HepG2 (cell line): ENCODE measurements at regions not wholly inside any gene's neighbourhood (a gene's known extent, or its start where the extent isn't known, plus 50 kb on each side); places are given as distances from the start of the nearest gene placed in this dataset.
A peak's percentile ranks its signal among the peaks of the same experiment; 100 is the strongest.

ENCODE experiments used
- ATAC-seq: fragments of 200-7000 bp; cut with Tn5 transposase; 3 replicates; pipeline ENCODE4 v1.9.1; 2020; ENCODE audit warnings: mild to moderate bottlenecking, moderate library complexity
- BruUV-seq: library from RNA; stranded (reverse); fragments of 400-500 nt; replicated peaks from 2 replicates; lab custom pipeline; 2021; lab: Mats Ljungman, UMichigan
- CTCF ChIA-PET: fragments of 300-600 bp; formaldehyde crosslinking; extraction: SDS; loops from one replicate; lab custom pipeline; 2021; ENCODE audit warnings: low total read pairs, inconsistent platforms, low intra/inter-chr PET ratio; lab: Yijun Ruan, JAX
- POLR2A ChIA-PET: fragments of 350-600 bp; sonication (Branson Sonifier 250); formaldehyde crosslinking; loops from one replicate; lab custom pipeline; 2020; ENCODE audit warnings: antibody characterized with exemption, inconsistent platforms; lab: Yijun Ruan, JAX
- DNase-seq: peaks from one replicate; pipeline ENCODE4 v3.0.0-alpha.2; 2015; ENCODE audit warnings: low spot score
- FAIRE-seq: peaks from 3 replicates; lab custom pipeline; 2011; peaks lifted over from hg19 to GRCh38; lab: Jason Lieb, UNC
- H2AFZ ChIP-seq: one replicate; pipeline ENCODE4 v1.6.1; 2011; ENCODE audit warnings: low read length, inconsistent platforms
- H3K27ac ChIP-seq: fragments of 300-600 bp; 3 replicates; pipeline ENCODE4 v1.8.0; 2011; ENCODE audit warnings: mixed run types, mild to moderate bottlenecking, mixed read lengths, low read length, inconsistent platforms; ENCODE audit not compliant: insufficient read depth; ENCODE audit errors: extremely low read length
- H3K27me3 ChIP-seq, 2 experiments: fragments of 200-600 bp in 1 of 2; 2 replicates in 1 of 2; 3 replicates in 1 of 2; pipeline versions ENCODE4 v1.6.0 to v1.8.0; 2011; ENCODE audit warnings: low read length in 2 of 2, mild to moderate bottlenecking in 2 of 2, moderate library complexity in 2 of 2, inconsistent platforms in 1 of 2; ENCODE audit not compliant: insufficient read depth in 2 of 2, control insufficient read depth in 1 of 2
- H3K36me3 ChIP-seq, 2 experiments: fragments of 200-600 bp in 1 of 2; replicated peaks in 1 of 2; 2 replicates in 1 of 2; 3 replicates in 1 of 2; pipeline versions ENCODE4 v1.5.1 to v1.8.0; 2011; ENCODE audit warnings: low read length in 2 of 2, inconsistent platforms in 1 of 2; ENCODE audit not compliant: insufficient read depth in 2 of 2, control insufficient read depth in 1 of 2
- H3K4me1 ChIP-seq: 2 replicates; pipeline ENCODE4 v1.5.1; 2012; ENCODE audit warnings: low read length, inconsistent platforms; ENCODE audit not compliant: insufficient read depth
- H3K4me2 ChIP-seq: 2 replicates; pipeline ENCODE4 v1.6.0; 2011; ENCODE audit warnings: low read depth, low read length, inconsistent platforms
- H3K4me3 ChIP-seq, 3 experiments: fragments of 200-600 bp in 1 of 3; sonication (generic), shearing (Covaris generic) in 1 of 3; replicated peaks in 1 of 3; 2 replicates each; pipeline ENCODE4 v1.5.1; 2011 to 2016; ENCODE audit warnings: low read length in 3 of 3, inconsistent platforms in 2 of 3, low read depth in 2 of 3, mild to moderate bottlenecking in 2 of 3, control low read depth in 1 of 3, mixed read lengths in 1 of 3; ENCODE audit not compliant: insufficient read depth in 1 of 3
- H3K79me2 ChIP-seq: one replicate; pipeline ENCODE4 v1.6.1; 2011; ENCODE audit warnings: low read length, inconsistent platforms; ENCODE audit not compliant: insufficient read depth
- H3K9ac ChIP-seq: 2 replicates; pipeline ENCODE4 v1.6.0; 2011; ENCODE audit warnings: mild to moderate bottlenecking, low read depth, low read length, inconsistent platforms; ENCODE audit not compliant: insufficient read depth
- H3K9me3 ChIP-seq: 2 replicates; pipeline ENCODE4 v1.5.1; 2012; ENCODE audit warnings: mild to moderate bottlenecking, low read length
- H4K20me1 ChIP-seq: 2 replicates; pipeline ENCODE4 v1.6.0; 2011; ENCODE audit warnings: inconsistent platforms, mild to moderate bottlenecking, low read length, moderate library complexity; ENCODE audit not compliant: insufficient read depth
- ATF1 ChIP-seq: IDR thresholded peaks from 2 replicates; pipeline ENCODE4 v1.6.1; 2016; ENCODE audit warnings: mild to moderate bottlenecking, control low read depth
- BORCS8-MEF2B ChIP-seq: sonication (generic); formaldehyde crosslinking; IDR thresholded peaks from 2 replicates; pipeline ENCODE4 v1.8.0; 2022; ENCODE audit warnings: mild to moderate bottlenecking, missing genetic modification reagents
- CEBPB ChIP-seq: IDR thresholded peaks from 2 replicates; pipeline ENCODE4 v1.6.1; 2011; ENCODE audit warnings: low read depth, low read length, improper control_type of control experiment, borderline replicate concordance
- E2F2 ChIP-seq: sonication (generic); formaldehyde crosslinking; IDR thresholded peaks from 2 replicates; pipeline ENCODE4 v1.4.0; 2020; ENCODE audit warnings: missing genetic modification reagents, borderline replicate concordance
- MTF1 ChIP-seq: sonication (generic); formaldehyde crosslinking; IDR thresholded peaks from 2 replicates; pipeline ENCODE4 v1.5.0; 2020; ENCODE audit warnings: missing genetic modification reagents
- NFYC ChIP-seq: IDR thresholded peaks from 2 replicates; pipeline ENCODE4 v1.6.1; 2016; ENCODE audit warnings: missing genetic modification reagents, missing compliant biosample characterization
- PHF21A ChIP-seq: sonication (generic); formaldehyde crosslinking; IDR thresholded peaks from 2 replicates; pipeline ENCODE4 v1.5.0; 2020; ENCODE audit warnings: mild to moderate bottlenecking, missing genetic modification reagents
- TOPORS ChIP-seq: sonication (generic); formaldehyde crosslinking; IDR thresholded peaks from 2 replicates; pipeline ENCODE4 v1.8.0; 2023; ENCODE audit warnings: mild to moderate bottlenecking, missing genetic modification reagents
- ZEB1 ChIP-seq: IDR thresholded peaks from 2 replicates; pipeline ENCODE4 v1.6.1; 2012; ENCODE audit warnings: mild to moderate bottlenecking, low read depth, inconsistent platforms; ENCODE audit not compliant: insufficient replicate concordance
- ZNF350 ChIP-seq: sonication (generic); formaldehyde crosslinking; IDR thresholded peaks from 2 replicates; pipeline ENCODE4 v1.4.0; 2020; ENCODE audit warnings: mild to moderate bottlenecking, low read depth, missing genetic modification reagents, borderline replicate concordance
- ZNF75D ChIP-seq: sonication (generic); formaldehyde crosslinking; IDR thresholded peaks from 2 replicates; pipeline ENCODE4 v1.8.1; 2023; ENCODE audit warnings: missing genetic modification reagents, mild to moderate bottlenecking, borderline replicate concordance
- ZNF777 ChIP-seq: sonication (generic); formaldehyde crosslinking; IDR thresholded peaks from 2 replicates; pipeline ENCODE4 v1.4.0; 2020; ENCODE audit warnings: missing genetic modification reagents
- WGBS: methylation state at CpG from one replicate; pipeline ENCODE4 v1.1.6; 2017; ENCODE audit warnings: low lambda C conversion rate; 5-methylcytosine and 5-hydroxymethylcytosine counted together
- in situ Hi-C: cut with HindIII; loops from 2 replicates; pipeline ENCODE4 v1.10.0; 2017; ENCODE audit warnings: low pct_unique_long_range_greater_than_20kb; ENCODE audit not compliant: extremely low pct_ligation_motif_present
- intact Hi-C: fragments of 100-400 bp; cut with micrococcal nuclease; formaldehyde crosslinking; loops from one replicate; pipeline ENCODE4 v1.10.0; 2022; ENCODE audit not compliant: unreplicated experiment
- TF ChIP-seq, protein P1 (sequence below): sonication (generic); formaldehyde crosslinking; IDR thresholded peaks from 2 replicates; pipeline ENCODE4 v1.4.0; 2020; ENCODE audit warnings: mild to moderate bottlenecking, missing genetic modification reagents

DNA sequence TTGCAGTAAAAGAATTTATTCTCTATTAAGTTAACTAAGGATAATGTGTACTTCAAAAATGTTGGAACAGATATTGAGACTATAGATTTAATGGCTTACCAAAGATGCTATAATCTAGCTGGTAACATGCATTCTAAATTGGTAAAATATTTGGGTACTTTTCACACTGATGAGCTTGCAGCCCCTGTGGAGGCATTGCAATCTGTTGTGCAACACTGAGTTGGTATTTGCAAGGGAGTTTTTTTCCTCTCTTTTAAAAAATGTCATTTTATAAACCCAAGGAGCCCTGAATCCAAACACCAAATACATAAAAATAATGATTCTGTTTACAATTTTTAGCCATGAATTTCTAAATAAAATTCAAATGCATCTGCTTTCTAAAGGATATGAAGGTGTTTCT is 944.8 kb downstream of the DTWD2 start:
- Histone ChIP-seq H2AFZ (no peak overlapping the region), H3K4me2 (no peak overlapping the region), H3K36me3 (no peaks in the 10 kb centered on the region), H3K4me1 (no peaks in the 10 kb centered on the region), H3K27me3 (no peaks in the 10 kb centered on the region), H4K20me1 (no peaks in the 10 kb centered on the region), H3K4me3 (no peak overlapping the region), H3K9me3 (no peaks in the 10 kb centered on the region), H3K27ac (no peak overlapping the region), H3K79me2 (no peaks in the 10 kb centered on the region), H3K9ac (no peak overlapping the region)
- POLR2A ChIA-PET, result no interaction called here
- ATAC-seq, result no peak
- intact Hi-C loops (no loop called here), in situ Hi-C loops (no loop called here)
- FAIRE-seq, result no peak
- BruUV-seq, result no TSS peak
- no peak for DNase-seq
- CTCF ChIA-PET, result no interaction called here
- peak; percentile 52 for TF ChIP-seq CEBPB
- TF ChIP-seq ZEB1, result no peak
- TF ChIP-seq, protein P1, sequence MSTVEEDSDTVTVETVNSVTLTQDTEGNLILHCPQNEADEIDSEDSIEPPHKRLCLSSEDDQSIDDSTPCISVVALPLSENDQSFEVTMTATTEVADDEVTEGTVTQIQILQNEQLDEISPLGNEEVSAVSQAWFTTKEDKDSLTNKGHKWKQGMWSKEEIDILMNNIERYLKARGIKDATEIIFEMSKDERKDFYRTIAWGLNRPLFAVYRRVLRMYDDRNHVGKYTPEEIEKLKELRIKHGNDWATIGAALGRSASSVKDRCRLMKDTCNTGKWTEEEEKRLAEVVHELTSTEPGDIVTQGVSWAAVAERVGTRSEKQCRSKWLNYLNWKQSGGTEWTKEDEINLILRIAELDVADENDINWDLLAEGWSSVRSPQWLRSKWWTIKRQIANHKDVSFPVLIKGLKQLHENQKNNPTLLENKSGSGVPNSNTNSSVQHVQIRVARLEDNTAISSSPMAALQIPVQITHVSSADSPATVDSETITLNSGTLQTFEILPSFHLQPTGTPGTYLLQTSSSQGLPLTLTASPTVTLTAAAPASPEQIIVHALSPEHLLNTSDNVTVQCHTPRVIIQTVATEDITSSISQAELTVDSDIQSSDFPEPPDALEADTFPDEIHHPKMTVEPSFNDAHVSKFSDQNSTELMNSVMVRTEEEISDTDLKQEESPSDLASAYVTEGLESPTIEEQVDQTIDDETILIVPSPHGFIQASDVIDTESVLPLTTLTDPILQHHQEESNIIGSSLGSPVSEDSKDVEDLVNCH (CRISPR knock-in tag), result no peak
- no peak for TF ChIP-seq NFYC (CRISPR knock-in tag)
- no peak for TF ChIP-seq ZNF75D (CRISPR knock-in tag)
- no peak for TF ChIP-seq ATF1 (CRISPR knock-in tag)
- TF ChIP-seq BORCS8-MEF2B (CRISPR knock-in tag), result no peak

DNA sequence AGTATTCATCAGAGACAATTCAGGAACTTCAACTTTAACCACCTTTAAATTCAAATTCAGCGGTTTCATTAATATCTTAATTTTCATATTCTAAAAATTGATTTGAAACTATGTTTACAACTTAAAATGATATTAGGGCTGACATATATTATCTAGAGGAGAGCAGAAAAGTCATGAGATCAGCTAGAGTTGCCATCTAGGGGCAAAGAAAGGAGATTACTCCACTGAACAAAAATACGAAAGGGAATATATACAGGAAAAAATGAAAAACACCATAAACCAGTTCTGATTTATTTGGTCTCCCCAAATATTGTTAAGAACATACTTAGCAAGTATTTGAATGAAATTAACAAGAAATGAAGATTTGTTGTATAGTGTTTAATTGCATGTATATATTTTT is 946.3 kb downstream of the DTWD2 start:
- CTCF ChIA-PET, result no interaction called here
- TF ChIP-seq ZNF350 (CRISPR knock-in tag) (no peak), PHF21A (CRISPR knock-in tag) (no peak), ZNF777 (no peak), MTF1 (CRISPR knock-in tag) (no peak), TOPORS (CRISPR knock-in tag) (no peak), E2F2 (no peak)
- Histone ChIP-seq H2AFZ (no peak overlapping the region), H3K4me1 (no peaks in the 10 kb centered on the region), H3K4me2 (no peak overlapping the region), H3K79me2 (no peaks in the 10 kb centered on the region), H4K20me1 (no peaks in the 10 kb centered on the region), H3K27me3 (no peaks in the 10 kb centered on the region), H3K9ac (no peak overlapping the region), H3K36me3 (no peaks in the 10 kb centered on the region), H3K27ac (no peak overlapping the region), H3K9me3 (no peaks in the 10 kb centered on the region), H3K4me3 (no peak overlapping the region)
- ATAC-seq, result no peak
- in situ Hi-C loops, result no loop called here
- 3% methylated on average over 2 of the region's 2 CpGs for WGBS
- POLR2A ChIA-PET, result no interaction called here
- DNase-seq, result no peak
- intact Hi-C loops, result no loop called here
- no TSS peak for BruUV-seq
- FAIRE-seq, result no peak
